Mucosa of rectum (tissue), 2 donors: ENCODE measurements at regions not wholly inside any gene's neighbourhood (a gene's known extent, or its start where the extent isn't known, plus 50 kb on each side); places are given as distances from the start of the nearest gene placed in this dataset.

ENCODE experiments used
- H3K27ac ChIP-seq, 2 donors: one replicate each; pipeline ENCODE4 v1.7.0; 2013; ENCODE audit warnings: inconsistent platforms in 2 of 2, low read depth in 2 of 2, low read length in 2 of 2
- H3K27me3 ChIP-seq, 2 donors: one replicate each; pipeline ENCODE4 v1.7.0; 2013; ENCODE audit warnings: low read length in 2 of 2; ENCODE audit not compliant: control insufficient read depth in 2 of 2, insufficient read depth in 2 of 2
- H3K36me3 ChIP-seq, 2 donors: one replicate each; pipeline ENCODE4 v1.7.0; 2013; ENCODE audit warnings: low read length in 2 of 2; ENCODE audit not compliant: control insufficient read depth in 2 of 2, insufficient read depth in 2 of 2
- H3K4me1 ChIP-seq, 2 donors: one replicate each; pipeline ENCODE4 v1.7.0; 2013; ENCODE audit warnings: low read length in 2 of 2, mild to moderate bottlenecking in 1 of 2; ENCODE audit not compliant: control insufficient read depth in 2 of 2, insufficient read depth in 2 of 2
- H3K4me3 ChIP-seq, 2 donors: one replicate each; pipeline ENCODE4 v1.7.0; 2013; ENCODE audit warnings: low read length in 2 of 2
- H3K9ac ChIP-seq, 2 donors: one replicate each; pipeline ENCODE4 v1.7.0; 2013; ENCODE audit warnings: low read length in 2 of 2, low read depth in 1 of 2, mild to moderate bottlenecking in 1 of 2
- H3K9me3 ChIP-seq, 2 donors: one replicate each; pipeline ENCODE4 v1.7.0; 2013; ENCODE audit warnings: low read length in 2 of 2; ENCODE audit not compliant: control insufficient read depth in 2 of 2
- donor health status: healthy.
- donor health status: Normal muscosa, but diverticular disease.

GRCh38 chr7:152970481-152970880 is 210.9 kb downstream of the ACTR3B start:
- Histone ChIP-seq H3K27me3 (no peaks in the 10 kb centered on the region), H3K4me3 (no peak overlapping the region), H3K9ac (no peak overlapping the region), H3K9me3 (no peaks in the 10 kb centered on the region), H3K27ac (no peak overlapping the region), H3K36me3 (no peaks in the 10 kb centered on the region), H3K4me1 (no peaks in the 10 kb centered on the region)

- H3K27me3 ChIP-seq = no peaks in the 10 kb centered on the region
These were observed 215.0 kb downstream of the ACTR3B start for GRCh38 chr7:152974577-152974976.

DNA sequence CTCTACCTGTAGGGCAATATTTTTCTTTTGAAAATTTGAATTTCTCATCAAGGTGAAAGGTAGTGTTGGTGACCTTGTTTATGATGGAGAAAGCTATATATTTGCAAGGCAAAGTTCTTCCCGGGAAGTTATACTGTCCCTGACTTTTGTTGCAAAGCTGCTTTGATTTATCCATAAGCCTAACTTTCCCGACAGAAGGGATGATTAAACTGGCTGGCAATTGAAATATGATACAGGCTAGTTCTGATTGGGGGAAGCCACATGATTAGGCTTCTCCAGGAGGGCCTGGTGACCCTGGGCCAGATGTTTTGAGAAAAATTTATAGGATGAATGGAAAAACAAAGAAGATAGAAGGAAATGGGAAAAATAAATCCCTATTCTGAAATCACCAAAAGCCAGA is 215.5 kb downstream of the ACTR3B start:
- H3K9ac ChIP-seq = no peak overlapping the region

More at GRCh38 chr7:152974577-152974976, 215.0 kb downstream of the ACTR3B start:
- H3K4me1 ChIP-seq = no peaks in the 10 kb centered on the region
- no peak overlapping the region for H3K27ac ChIP-seq
- no peak overlapping the region for H3K9ac ChIP-seq
- no peaks in the 10 kb centered on the region for H3K9me3 ChIP-seq
- no peaks in the 10 kb centered on the region for H3K36me3 ChIP-seq
- no peak overlapping the region for H3K4me3 ChIP-seq

GRCh38 chr7:152979376-152979775 is 219.8 kb downstream of the ACTR3B start:
- H3K4me1 ChIP-seq = no peaks in the 10 kb centered on the region
- H3K36me3 ChIP-seq = no peaks in the 10 kb centered on the region
- no peak overlapping the region for H3K4me3 ChIP-seq
- H3K9ac ChIP-seq = no peak overlapping the region
- H3K9me3 ChIP-seq = no peaks in the 10 kb centered on the region
- no peaks in the 10 kb centered on the region for H3K27me3 ChIP-seq
- no peak overlapping the region for H3K27ac ChIP-seq

More for the DNA sequence above, 215.5 kb downstream of the ACTR3B start:
- no peaks in the 10 kb centered on the region for H3K27me3 ChIP-seq
- no peaks in the 10 kb centered on the region for H3K4me1 ChIP-seq
- no peaks in the 10 kb centered on the region for H3K36me3 ChIP-seq
- H3K27ac ChIP-seq = no peak overlapping the region
- no peaks in the 10 kb centered on the region for H3K9me3 ChIP-seq
- no peak overlapping the region for H3K4me3 ChIP-seq

DNA sequence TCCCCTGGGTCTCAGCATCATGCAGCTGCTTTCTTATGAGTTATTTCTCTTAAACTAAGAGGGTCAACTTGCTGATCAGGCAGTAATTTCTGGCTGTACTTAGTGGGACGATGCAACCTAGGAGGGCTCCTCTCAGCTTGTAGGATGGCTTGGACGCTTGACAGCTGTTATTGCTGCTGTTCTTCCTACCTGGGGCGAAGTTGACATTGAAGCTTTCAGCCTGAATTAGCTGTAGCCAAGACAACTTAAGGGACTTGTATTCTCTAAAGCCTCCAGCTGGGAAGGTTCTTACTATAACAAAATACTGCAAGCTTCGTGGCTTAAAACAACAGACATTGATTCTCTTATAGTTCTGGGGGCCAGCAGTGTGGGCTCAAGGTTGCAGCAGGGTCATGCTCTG is 224.9 kb downstream of the ACTR3B start:
- H3K9me3 ChIP-seq = no peaks in the 10 kb centered on the region
- no peaks in the 10 kb centered on the region for H3K4me1 ChIP-seq
- no peaks in the 10 kb centered on the region for H3K27me3 ChIP-seq
- no peaks in the 10 kb centered on the region for H3K36me3 ChIP-seq
- H3K9ac ChIP-seq = no peak overlapping the region
- no peak overlapping the region for H3K27ac ChIP-seq
- no peak overlapping the region for H3K4me3 ChIP-seq

- no peak overlapping the region for H3K4me3 ChIP-seq
- no peak overlapping the region for H3K9ac ChIP-seq
- H3K27me3 ChIP-seq = no peaks in the 10 kb centered on the region
- H3K36me3 ChIP-seq = no peaks in the 10 kb centered on the region
- no peaks in the 10 kb centered on the region for H3K4me1 ChIP-seq
- no peaks in the 10 kb centered on the region for H3K9me3 ChIP-seq
- no peak overlapping the region for H3K27ac ChIP-seq
These were observed 226.8 kb downstream of the ACTR3B start for GRCh38 chr7:152986376-152986775.

DNA sequence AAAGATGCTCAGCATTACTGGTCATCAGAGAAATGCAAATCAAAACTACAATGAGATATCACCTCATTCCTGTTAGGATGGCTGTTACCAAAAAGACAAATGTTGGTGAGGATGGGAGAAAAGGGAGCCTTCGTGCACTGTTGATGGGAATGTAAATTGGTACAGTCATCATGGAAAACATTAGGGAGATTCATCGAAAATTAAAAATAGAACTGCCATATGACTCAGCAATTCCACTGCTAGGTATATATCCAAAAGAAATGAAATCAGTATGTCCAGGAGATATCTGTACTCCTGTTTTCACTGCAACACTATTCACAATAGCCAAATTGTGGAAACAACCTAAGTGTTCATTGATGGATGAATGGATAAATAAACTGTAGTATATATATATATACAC is 228.1 kb downstream of the ACTR3B start:
- H3K36me3 ChIP-seq = no peaks in the 10 kb centered on the region
- H3K27ac ChIP-seq = no peak overlapping the region
- no peak overlapping the region for H3K4me3 ChIP-seq
- no peaks in the 10 kb centered on the region for H3K9me3 ChIP-seq
- H3K4me1 ChIP-seq = no peaks in the 10 kb centered on the region
- H3K9ac ChIP-seq = no peak overlapping the region
- H3K27me3 ChIP-seq = no peaks in the 10 kb centered on the region

DNA sequence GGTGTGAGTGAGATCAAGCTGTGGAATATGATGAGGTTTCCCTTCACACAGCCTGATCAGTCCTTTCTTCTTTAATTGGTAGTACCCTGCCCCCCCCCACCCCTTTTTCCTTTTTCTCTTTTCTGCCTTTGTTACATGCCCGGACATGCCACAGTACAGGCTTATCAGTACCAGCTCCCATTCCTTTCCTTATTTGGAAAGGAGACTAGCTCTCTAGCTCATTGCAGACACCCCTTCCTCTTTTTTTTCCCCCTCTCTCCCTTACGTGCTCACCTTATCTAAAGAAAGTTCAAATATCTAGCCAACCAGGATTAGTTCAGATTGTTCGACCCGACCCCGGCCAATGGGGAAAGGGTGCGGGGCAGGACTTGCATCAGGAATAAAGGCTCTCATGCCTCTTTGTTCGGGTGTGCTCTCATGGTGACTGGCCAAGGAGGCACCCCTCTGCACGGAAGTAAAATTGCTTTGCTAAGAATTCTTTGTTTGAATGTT is 230.4 kb downstream of the ACTR3B start:
- Histone ChIP-seq H3K9me3 (no peaks in the 10 kb centered on the region), H3K27ac (no peak overlapping the region), H3K36me3 (no peaks in the 10 kb centered on the region), H3K4me1 (no peaks in the 10 kb centered on the region), H3K27me3 (no peaks in the 10 kb centered on the region), H3K9ac (no peak overlapping the region), H3K4me3 (no peak overlapping the region)

- H3K27me3 ChIP-seq = no peaks in the 10 kb centered on the region
- H3K4me1 ChIP-seq = no peaks in the 10 kb centered on the region
- no peaks in the 10 kb centered on the region for H3K9me3 ChIP-seq
- H3K4me3 ChIP-seq = no peak overlapping the region
- H3K9ac ChIP-seq = no peak overlapping the region
- no peaks in the 10 kb centered on the region for H3K36me3 ChIP-seq
- no peak overlapping the region for H3K27ac ChIP-seq
These were observed 238.9 kb downstream of the ACTR3B start for GRCh38 chr7:152998420-152998819.

DNA sequence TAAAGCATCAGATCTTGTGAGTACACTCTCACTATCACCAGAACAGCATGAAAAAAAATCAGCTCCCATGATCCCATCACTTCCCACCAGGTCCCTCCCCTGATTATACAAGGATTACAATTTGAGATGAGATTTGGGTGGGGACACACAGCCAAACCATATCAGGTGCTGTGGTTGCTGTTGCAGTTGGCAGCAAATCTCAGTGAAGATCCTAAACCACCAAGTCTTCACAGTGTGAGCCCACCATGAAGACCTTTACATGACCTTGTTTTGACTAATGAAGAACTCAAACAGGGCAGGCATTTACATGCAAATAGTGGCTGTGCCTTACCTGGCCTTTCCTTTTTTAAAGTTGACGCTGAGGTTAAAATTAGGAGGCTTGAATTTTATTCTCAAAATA is 242.6 kb downstream of the ACTR3B start:
- Histone ChIP-seq H3K36me3 (no peaks in the 10 kb centered on the region), H3K4me1 (no peaks in the 10 kb centered on the region), H3K9ac (no peak overlapping the region), H3K27me3 (no peaks in the 10 kb centered on the region), H3K9me3 (no peaks in the 10 kb centered on the region), H3K27ac (no peak overlapping the region), H3K4me3 (no peak overlapping the region)

GRCh38 chr7:153002572-153002971 is 243.0 kb downstream of the ACTR3B start:
- no peaks in the 10 kb centered on the region for H3K36me3 ChIP-seq
- no peaks in the 10 kb centered on the region for H3K9me3 ChIP-seq
- H3K9ac ChIP-seq = no peak overlapping the region
- no peak overlapping the region for H3K4me3 ChIP-seq
- H3K27me3 ChIP-seq = no peaks in the 10 kb centered on the region
- no peaks in the 10 kb centered on the region for H3K4me1 ChIP-seq
- no peak overlapping the region for H3K27ac ChIP-seq
